Right lobe of liver (tissue), 4 donors: ENCODE measurements at regions not wholly inside any gene's neighbourhood (a gene's known extent, or its start where the extent isn't known, plus 50 kb on each side); places are given as distances from the start of the nearest gene placed in this dataset.

Experiments
- POLR2A ChIP-seq: fragments of 450-650 bp; IDR thresholded peaks from one replicate; pipeline ENCODE4 v1.6.1; 2017; ENCODE audit warnings: antibody characterized with exemption, mild to moderate bottlenecking
- TF ChIP-seq, protein P1 (sequence below), 4 donors: fragments of 200-600 bp in 3 of 4; fragments of 450-650 bp in 1 of 4; IDR thresholded peaks; one replicate each; pipeline versions ENCODE4 v1.5.1 to v1.8.0; 2016 to 2022; ENCODE audit warnings: antibody characterized with exemption in 4 of 4, mild to moderate bottlenecking in 2 of 4
- donor health status: DM: no; HTN: no; CAD: no.
- donor health status: DM: no; HTN: no; CAD: no.
- donor health status: DM: no; HTN: yes; CAD: no.

- TF ChIP-seq, protein P1, sequence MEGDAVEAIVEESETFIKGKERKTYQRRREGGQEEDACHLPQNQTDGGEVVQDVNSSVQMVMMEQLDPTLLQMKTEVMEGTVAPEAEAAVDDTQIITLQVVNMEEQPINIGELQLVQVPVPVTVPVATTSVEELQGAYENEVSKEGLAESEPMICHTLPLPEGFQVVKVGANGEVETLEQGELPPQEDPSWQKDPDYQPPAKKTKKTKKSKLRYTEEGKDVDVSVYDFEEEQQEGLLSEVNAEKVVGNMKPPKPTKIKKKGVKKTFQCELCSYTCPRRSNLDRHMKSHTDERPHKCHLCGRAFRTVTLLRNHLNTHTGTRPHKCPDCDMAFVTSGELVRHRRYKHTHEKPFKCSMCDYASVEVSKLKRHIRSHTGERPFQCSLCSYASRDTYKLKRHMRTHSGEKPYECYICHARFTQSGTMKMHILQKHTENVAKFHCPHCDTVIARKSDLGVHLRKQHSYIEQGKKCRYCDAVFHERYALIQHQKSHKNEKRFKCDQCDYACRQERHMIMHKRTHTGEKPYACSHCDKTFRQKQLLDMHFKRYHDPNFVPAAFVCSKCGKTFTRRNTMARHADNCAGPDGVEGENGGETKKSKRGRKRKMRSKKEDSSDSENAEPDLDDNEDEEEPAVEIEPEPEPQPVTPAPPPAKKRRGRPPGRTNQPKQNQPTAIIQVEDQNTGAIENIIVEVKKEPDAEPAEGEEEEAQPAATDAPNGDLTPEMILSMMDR (IDR thresholded peaks at IDR 0.05), result no peak
- TF ChIP-seq POLR2A, result no peak
Measured at GRCh38 chr11:45395947-45396346, 109.8 kb upstream of the SYT13 start.
